Choroid plexus epithelial cell (primary cell): ENCODE measurements at regions not wholly inside any gene's neighbourhood (a gene's known extent, or its start where the extent isn't known, plus 50 kb on each side); places are given as distances from the start of the nearest gene placed in this dataset.

Experiments
- DNase-seq: peaks from one replicate; pipeline ENCODE4 v3.0.0-alpha.2; 2010; ENCODE audit warnings: low read depth
- H3K4me3 ChIP-seq: 2 replicates; pipeline ENCODE4 v1.5.1; 2011; ENCODE audit warnings: low read depth, mild to moderate bottlenecking, control low read depth, low read length, moderate library complexity
- TF ChIP-seq, protein P1 (sequence below): conservative IDR thresholded peaks from 2 replicates; pipeline ENCODE4 v1.5.1; 2011; ENCODE audit warnings: low read depth, mild to moderate bottlenecking, control low read depth, inconsistent platforms, low read length, moderate library complexity

DNA sequence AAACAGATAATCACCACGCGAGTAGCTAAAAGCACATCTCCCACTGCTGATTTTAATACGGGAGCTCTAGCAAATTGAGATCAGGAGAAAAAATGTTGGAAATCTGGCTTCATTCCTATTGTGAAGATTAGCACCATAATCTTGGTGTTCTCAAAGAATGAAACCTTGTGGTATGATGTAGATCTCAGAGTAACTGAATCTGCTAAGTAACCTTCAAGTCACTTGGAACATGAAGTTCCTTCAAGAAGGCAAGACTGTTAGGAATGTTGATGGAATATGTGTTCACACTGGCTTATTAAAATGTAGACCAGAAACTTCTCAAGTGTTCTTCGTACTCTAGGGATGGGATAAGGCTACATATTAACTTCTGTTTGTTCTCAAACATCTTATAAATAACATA lies 117.4 kb upstream of the CHRM3 start:
- no peak for DNase-seq
- TF ChIP-seq, protein P1, sequence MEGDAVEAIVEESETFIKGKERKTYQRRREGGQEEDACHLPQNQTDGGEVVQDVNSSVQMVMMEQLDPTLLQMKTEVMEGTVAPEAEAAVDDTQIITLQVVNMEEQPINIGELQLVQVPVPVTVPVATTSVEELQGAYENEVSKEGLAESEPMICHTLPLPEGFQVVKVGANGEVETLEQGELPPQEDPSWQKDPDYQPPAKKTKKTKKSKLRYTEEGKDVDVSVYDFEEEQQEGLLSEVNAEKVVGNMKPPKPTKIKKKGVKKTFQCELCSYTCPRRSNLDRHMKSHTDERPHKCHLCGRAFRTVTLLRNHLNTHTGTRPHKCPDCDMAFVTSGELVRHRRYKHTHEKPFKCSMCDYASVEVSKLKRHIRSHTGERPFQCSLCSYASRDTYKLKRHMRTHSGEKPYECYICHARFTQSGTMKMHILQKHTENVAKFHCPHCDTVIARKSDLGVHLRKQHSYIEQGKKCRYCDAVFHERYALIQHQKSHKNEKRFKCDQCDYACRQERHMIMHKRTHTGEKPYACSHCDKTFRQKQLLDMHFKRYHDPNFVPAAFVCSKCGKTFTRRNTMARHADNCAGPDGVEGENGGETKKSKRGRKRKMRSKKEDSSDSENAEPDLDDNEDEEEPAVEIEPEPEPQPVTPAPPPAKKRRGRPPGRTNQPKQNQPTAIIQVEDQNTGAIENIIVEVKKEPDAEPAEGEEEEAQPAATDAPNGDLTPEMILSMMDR: no peak
- H3K4me3 ChIP-seq: no peak overlapping the region

DNA sequence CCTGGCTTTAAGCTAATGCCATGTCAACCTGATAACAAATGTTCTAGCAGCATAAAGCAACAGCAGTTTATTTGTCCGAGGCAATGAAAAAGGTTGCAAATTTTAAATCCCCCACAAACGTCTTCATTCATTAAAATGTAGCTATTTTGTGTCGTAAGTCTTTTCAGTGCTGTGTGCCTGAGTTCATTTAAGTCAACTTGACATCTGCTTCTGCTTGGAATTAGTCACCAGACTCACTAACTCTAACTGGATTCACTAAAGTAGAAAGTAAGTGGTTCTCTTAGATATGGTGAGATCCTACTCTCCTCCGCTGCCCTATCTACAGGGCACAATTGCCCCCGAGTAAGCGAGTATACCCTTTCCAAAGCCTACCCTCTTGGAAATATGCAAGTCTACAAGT lies 118.4 kb upstream of the CHRM3 start:
- DNase-seq: no peak
- TF ChIP-seq, protein P1: no peak
- no peak overlapping the region for H3K4me3 ChIP-seq

DNA sequence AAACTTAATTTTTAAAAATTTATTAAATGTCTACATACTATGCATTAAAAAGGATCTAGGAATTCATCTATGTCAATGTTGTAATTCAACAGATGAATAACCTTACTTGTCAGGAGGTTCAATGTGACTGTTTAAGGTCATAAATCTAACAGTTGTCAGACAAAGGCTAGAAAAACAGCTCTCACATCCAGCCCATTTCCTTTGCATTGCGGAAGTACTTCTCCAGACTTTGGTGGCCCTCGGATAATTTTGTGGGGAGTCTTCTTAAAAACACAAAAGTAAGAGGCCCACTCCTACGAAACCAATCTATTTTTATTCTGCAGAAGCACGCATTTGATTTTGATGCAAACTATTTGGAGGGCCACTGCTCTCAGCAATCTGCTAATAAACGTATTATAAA lies 122.6 kb upstream of the CHRM3 start:
- DNase-seq: no peak
- no peak overlapping the region for H3K4me3 ChIP-seq
- TF ChIP-seq, protein P1: no peak

DNA sequence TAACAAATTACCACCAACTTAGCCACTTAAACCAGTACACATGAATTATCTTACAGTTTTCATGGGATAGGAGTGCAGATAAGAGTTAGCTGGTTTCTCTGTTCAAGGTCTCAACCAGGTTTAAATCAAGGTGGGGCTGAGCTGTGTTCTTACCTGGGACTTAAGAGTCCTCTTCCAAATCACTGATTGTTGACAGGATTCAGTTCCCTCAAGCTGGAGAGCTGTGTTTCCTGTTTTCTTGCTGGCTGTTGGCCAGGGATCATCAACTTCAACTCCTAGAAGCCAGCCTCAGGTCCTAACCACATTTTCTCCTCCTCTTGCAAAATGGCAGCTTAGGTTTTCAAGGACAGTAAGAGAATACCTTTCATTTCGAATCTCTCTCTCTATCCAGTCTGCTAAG lies 123.8 kb upstream of the CHRM3 start:
- H3K4me3 ChIP-seq: no peak overlapping the region
- TF ChIP-seq, protein P1: no peak
- no peak for DNase-seq

DNA sequence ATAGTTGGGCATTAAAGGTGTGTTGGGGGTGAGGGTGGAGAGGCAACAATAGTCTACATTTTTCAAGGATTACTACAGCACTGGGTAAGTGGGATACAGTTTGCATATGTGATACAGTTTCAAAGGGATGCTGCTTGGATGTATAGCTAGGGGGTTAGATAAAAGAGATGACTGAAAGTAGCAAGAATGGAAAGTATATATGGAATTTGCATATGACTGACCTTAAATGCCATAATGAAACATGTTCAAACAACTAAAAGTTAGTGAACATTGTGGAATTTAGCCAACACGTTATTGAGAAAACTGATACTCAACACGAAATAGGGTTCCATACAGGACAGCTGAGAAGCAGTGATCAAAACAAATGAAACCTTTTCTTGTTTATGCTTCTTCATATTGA lies 124.8 kb upstream of the CHRM3 start:
- TF ChIP-seq, protein P1: no peak
- DNase-seq: no peak
- no peak overlapping the region for H3K4me3 ChIP-seq

DNA sequence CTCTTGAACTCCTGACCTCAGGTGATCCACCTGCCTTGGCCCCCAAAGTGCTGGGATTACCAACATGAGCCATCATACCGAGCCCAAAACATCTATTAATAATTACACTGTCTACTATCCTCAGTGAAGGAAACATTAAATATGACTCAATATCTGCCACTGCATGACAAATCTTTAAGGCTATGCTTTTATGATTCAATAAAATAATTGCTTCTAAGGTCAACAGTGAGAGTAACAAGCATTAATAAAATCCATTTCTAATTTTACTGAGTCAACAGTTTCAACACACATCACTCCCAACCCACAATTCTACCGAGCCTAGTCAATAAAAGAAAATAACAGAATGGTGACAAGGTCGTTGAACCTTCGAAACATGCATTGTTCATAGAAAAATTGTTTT lies 125.5 kb upstream of the CHRM3 start:
- TF ChIP-seq, protein P1: no peak
- DNase-seq: no peak
- no peak overlapping the region for H3K4me3 ChIP-seq

DNA sequence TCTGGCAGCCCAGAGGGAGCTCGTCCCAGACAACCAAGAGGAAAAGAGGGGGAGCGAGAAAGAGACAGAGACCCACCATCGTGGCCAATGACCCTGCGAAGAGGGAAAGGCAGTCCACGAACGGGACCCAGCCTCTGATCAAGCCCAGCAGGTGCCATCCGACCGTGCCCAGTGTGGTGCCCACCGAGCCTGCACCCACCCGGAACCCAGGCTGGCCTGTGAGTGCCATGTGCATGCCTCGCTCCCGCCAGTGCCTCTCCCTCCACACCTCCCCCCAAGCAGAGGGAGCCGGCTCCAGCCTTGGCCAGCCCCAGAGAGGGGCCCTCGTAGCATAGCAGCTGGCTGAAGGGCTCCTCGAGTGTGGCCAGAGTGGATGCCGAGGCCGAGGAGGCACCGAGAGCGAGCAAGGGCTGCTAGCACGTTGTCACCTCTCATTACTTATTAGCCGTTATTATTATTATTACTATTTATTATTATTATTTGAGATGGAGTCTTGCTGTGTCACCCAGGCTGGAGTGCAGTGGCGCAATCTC lies 130.7 kb upstream of the CHRM3 start:
- DNase-seq: no peak
- TF ChIP-seq, protein P1: no peak
- H3K4me3 ChIP-seq: no peak overlapping the region
